Astrocyte of the cerebellum (primary cell): ENCODE measurements at regions not wholly inside any gene's neighbourhood (a gene's known extent, or its start where the extent isn't known, plus 50 kb on each side); places are given as distances from the start of the nearest gene placed in this dataset.

Source experiments
- DNase-seq: peaks from one replicate; pipeline ENCODE4 v3.0.0-alpha.2; 2011; ENCODE audit warnings: low read depth
- H3K4me3 ChIP-seq: 2 replicates; pipeline ENCODE4 v1.5.1; 2011; ENCODE audit warnings: mild to moderate bottlenecking, low read depth, low read length, moderate library complexity
- CTCF ChIP-seq: IDR thresholded peaks from 2 replicates; pipeline ENCODE4 v1.5.1; 2012; ENCODE audit warnings: low read length, low read depth, moderate library complexity, mild to moderate bottlenecking; ENCODE audit errors: missing control alignments
- in situ Hi-C: cut with HindIII; loops from 2 replicates; pipeline ENCODE4 v1.10.0; 2017; ENCODE audit warnings: low sequenced_read_pairs

GRCh38 chr6:8243475-8243874 is 141.1 kb upstream of the EEF1E1 start:
- TF ChIP-seq CTCF: no peak
- in situ Hi-C loops: no loop called here
- DNase-seq: no peak
- no peak overlapping the region for H3K4me3 ChIP-seq

GRCh38 chr6:8242885-8243284 is 140.5 kb upstream of the EEF1E1 start:
- no peak for TF ChIP-seq CTCF
- in situ Hi-C loops: no loop called here
- no peak for DNase-seq
- H3K4me3 ChIP-seq: no peak overlapping the region

GRCh38 chr6:8240301-8240700 is 138.0 kb upstream of the EEF1E1 start:
- H3K4me3 ChIP-seq: no peak overlapping the region
- DNase-seq: no peak
- TF ChIP-seq CTCF: no peak
- in situ Hi-C loops: no loop called here

- no peak for TF ChIP-seq CTCF
- no peak for DNase-seq
- in situ Hi-C loops: no loop called here
- H3K4me3 ChIP-seq: no peak overlapping the region
Measured at GRCh38 chr6:8238773-8239683, 136.7 kb upstream of the EEF1E1 start.

- in situ Hi-C loops: no loop called here
- DNase-seq: no peak
- TF ChIP-seq CTCF: no peak
- H3K4me3 ChIP-seq: no peak overlapping the region
Measured at GRCh38 chr6:8237668-8238067, 135.3 kb upstream of the EEF1E1 start.

- no peak for DNase-seq
- TF ChIP-seq CTCF: no peak
- no peak overlapping the region for H3K4me3 ChIP-seq
- in situ Hi-C loops: no loop called here
Measured at GRCh38 chr6:8236956-8237355, 134.6 kb upstream of the EEF1E1 start.
